ENCODE measurements at regions not wholly inside any gene's neighbourhood (a gene's known extent, or its start where the extent isn't known, plus 50 kb on each side); places are given as distances from the start of the nearest gene placed in this dataset.

DNA sequence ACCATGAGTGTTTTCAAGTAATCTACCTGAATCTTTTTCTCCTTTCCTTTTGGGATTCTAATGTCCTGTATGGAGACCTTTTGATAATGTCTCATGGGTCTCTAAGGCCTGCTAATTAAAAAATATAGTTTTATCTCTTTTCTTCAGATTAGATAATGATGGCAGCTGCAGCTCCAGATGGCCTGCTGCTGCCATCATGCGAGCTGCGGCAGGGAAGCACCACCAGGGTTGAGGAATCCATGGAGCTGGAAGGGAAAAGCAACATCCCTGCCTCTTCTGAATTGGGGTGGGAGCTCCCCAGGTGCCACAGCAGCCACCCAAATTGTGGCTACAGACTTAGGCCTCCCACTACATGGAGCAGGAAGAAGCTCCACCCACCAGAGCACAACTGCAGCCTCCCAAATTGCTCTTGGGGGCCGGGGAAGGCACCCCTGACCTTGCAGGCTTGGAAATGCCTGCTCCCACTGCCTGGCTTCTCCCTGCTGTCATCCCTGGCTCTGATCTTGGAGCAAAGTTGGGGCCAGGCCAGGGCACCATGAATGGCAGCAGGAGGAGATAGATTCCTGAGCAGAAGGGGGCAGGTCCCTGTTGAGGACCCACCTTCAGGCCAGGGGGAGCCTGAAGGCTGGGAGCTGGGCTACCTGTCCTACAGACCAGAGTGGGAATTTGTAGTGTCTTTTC lies 189.6 kb upstream of the MAN1A1 start:
- no peak for TF ChIP-seq SIN3A (IDR thresholded peaks at IDR 0.05; ENCODE audit: borderline replicate concordance, insufficient read depth, low read length)
- TF ChIP-seq, protein P1, sequence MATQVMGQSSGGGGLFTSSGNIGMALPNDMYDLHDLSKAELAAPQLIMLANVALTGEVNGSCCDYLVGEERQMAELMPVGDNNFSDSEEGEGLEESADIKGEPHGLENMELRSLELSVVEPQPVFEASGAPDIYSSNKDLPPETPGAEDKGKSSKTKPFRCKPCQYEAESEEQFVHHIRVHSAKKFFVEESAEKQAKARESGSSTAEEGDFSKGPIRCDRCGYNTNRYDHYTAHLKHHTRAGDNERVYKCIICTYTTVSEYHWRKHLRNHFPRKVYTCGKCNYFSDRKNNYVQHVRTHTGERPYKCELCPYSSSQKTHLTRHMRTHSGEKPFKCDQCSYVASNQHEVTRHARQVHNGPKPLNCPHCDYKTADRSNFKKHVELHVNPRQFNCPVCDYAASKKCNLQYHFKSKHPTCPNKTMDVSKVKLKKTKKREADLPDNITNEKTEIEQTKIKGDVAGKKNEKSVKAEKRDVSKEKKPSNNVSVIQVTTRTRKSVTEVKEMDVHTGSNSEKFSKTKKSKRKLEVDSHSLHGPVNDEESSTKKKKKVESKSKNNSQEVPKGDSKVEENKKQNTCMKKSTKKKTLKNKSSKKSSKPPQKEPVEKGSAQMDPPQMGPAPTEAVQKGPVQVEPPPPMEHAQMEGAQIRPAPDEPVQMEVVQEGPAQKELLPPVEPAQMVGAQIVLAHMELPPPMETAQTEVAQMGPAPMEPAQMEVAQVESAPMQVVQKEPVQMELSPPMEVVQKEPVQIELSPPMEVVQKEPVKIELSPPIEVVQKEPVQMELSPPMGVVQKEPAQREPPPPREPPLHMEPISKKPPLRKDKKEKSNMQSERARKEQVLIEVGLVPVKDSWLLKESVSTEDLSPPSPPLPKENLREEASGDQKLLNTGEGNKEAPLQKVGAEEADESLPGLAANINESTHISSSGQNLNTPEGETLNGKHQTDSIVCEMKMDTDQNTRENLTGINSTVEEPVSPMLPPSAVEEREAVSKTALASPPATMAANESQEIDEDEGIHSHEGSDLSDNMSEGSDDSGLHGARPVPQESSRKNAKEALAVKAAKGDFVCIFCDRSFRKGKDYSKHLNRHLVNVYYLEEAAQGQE (IDR thresholded peaks at IDR 0.05; ENCODE audit: insufficient read depth in 1 of 2, low read depth in 2 of 2, low read length in 2 of 2), result no peak
- no peak for TF ChIP-seq TAF1 (IDR thresholded peaks at IDR 0.05; ENCODE audit: borderline replicate concordance, insufficient read depth, low read length)
- no peak for TF ChIP-seq POLR2AphosphoS5 (IDR thresholded peaks at IDR 0.05; ENCODE audit: low read depth, low read length)
- TF ChIP-seq FOXP2 (optimal IDR thresholded peaks at IDR 0.05; ENCODE audit: borderline replicate concordance, extremely low read depth, extremely low read length, insufficient read depth), result no peak

Measured in PFSK-1 (cell line).